Endothelial cell of umbilical vein (primary cell): ENCODE measurements at regions not wholly inside any gene's neighbourhood (a gene's known extent, or its start where the extent isn't known, plus 50 kb on each side); places are given as distances from the start of the nearest gene placed in this dataset.

Experiments used
- BruUV-seq: library from RNA; stranded (reverse); fragments of 400-500 nt; replicated peaks from 2 replicates; lab custom pipeline; 2021; lab: Mats Ljungman, UMichigan
- CTCF ChIA-PET: fragments of 300-600, 350-600 bp; sonication (Branson Sonifier 250); formaldehyde crosslinking; loops from one replicate; lab custom pipeline; 2021; ENCODE audit warnings: antibody characterized with exemption, inconsistent platforms; lab: Charles Lee
- POLR2A ChIA-PET: fragments of 300-600, 350-600 bp; sonication (Branson Sonifier 250); formaldehyde crosslinking; loops from one replicate; lab custom pipeline; 2021; ENCODE audit warnings: antibody characterized with exemption, inconsistent platforms; lab: Charles Lee
- DNase-seq: peaks from one replicate; pipeline ENCODE4 v3.0.0-alpha.2; 2011; ENCODE audit warnings: low read depth, low spot score
- FAIRE-seq: peaks from 2 replicates; lab custom pipeline; 2011; peaks lifted over from hg19 to GRCh38; lab: Jason Lieb, UNC
- H2AFZ ChIP-seq: 2 replicates; pipeline ENCODE4 v1.6.0; 2012; ENCODE audit warnings: low read depth, low read length, control low read depth, inconsistent platforms
- H3K27ac ChIP-seq: 2 replicates; pipeline ENCODE4 v1.5.1; 2011; ENCODE audit warnings: low read depth, mild to moderate bottlenecking, control low read depth, low read length, moderate library complexity; ENCODE audit not compliant: insufficient read depth
- H3K27me3 ChIP-seq, 2 experiments: 2 replicates each; pipeline versions ENCODE4 v1.6.0 to v1.6.1; 2011; ENCODE audit warnings: low read length in 2 of 2, mixed read lengths in 1 of 2; ENCODE audit not compliant: control insufficient read depth in 2 of 2, insufficient read depth in 2 of 2
- H3K36me3 ChIP-seq, 2 experiments: 2 replicates in 1 of 2; 3 replicates in 1 of 2; pipeline ENCODE4 v1.5.1; 2011; ENCODE audit warnings: low read length in 2 of 2, mild to moderate bottlenecking in 1 of 2, moderate library complexity in 1 of 2; ENCODE audit not compliant: control insufficient read depth in 2 of 2, insufficient read depth in 2 of 2; ENCODE audit errors: extremely low read depth in 1 of 2
- H3K4me1 ChIP-seq: 3 replicates; pipeline ENCODE4 v1.5.1; 2011; ENCODE audit warnings: mild to moderate bottlenecking, low read length; ENCODE audit not compliant: control insufficient read depth, insufficient read depth; ENCODE audit errors: extremely low read depth
- H3K4me2 ChIP-seq: 2 replicates; pipeline ENCODE4 v1.6.1; 2011; ENCODE audit warnings: low read length, control low read depth, mixed read lengths; ENCODE audit not compliant: insufficient read depth
- H3K4me3 ChIP-seq, 3 experiments: fragments of 200-600 bp in 1 of 3; sonication (generic), shearing (Covaris generic) in 1 of 3; replicated peaks in 1 of 3; 2 replicates each; pipeline ENCODE4 v1.5.1; 2011 to 2016; ENCODE audit warnings: control low read depth in 3 of 3, low read length in 3 of 3, mild to moderate bottlenecking in 2 of 3, inconsistent platforms in 1 of 3, low read depth in 1 of 3, moderate library complexity in 1 of 3; ENCODE audit not compliant: insufficient read depth in 1 of 3
- H3K79me2 ChIP-seq: 2 replicates; pipeline ENCODE4 v1.6.0; 2012; ENCODE audit warnings: low read length, inconsistent platforms; ENCODE audit not compliant: control insufficient read depth, insufficient read depth
- H3K9ac ChIP-seq: replicated peaks from 2 replicates; pipeline ENCODE3; 2011; ENCODE audit warnings: low read length, control low read depth; ENCODE audit not compliant: insufficient read depth; ENCODE audit errors: extremely low read depth
- H3K9me1 ChIP-seq: replicated peaks from 3 replicates; pipeline ENCODE4 v1.6.0; 2011; ENCODE audit warnings: mild to moderate bottlenecking, low read length; ENCODE audit not compliant: control insufficient read depth, insufficient read depth; ENCODE audit errors: extremely low read depth
- H3K9me3 ChIP-seq: replicated peaks from 2 replicates; pipeline ENCODE4 v1.5.1; 2012; ENCODE audit warnings: low read length, inconsistent platforms; ENCODE audit not compliant: control insufficient read depth, insufficient read depth
- H4K20me1 ChIP-seq: replicated peaks from 2 replicates; pipeline ENCODE3; 2011; ENCODE audit warnings: mild to moderate bottlenecking, low read length; ENCODE audit not compliant: control insufficient read depth, insufficient read depth; ENCODE audit errors: extremely low read depth
- EZH2 ChIP-seq: IDR thresholded peaks from 2 replicates; pipeline ENCODE4 v1.6.1; 2012; ENCODE audit warnings: borderline replicate concordance, low read depth, mild to moderate bottlenecking, moderate library complexity, low read length, inconsistent platforms; ENCODE audit not compliant: severe bottlenecking
- FOS ChIP-seq: IDR thresholded peaks from 2 replicates; pipeline ENCODE4 v1.6.1; 2011; ENCODE audit warnings: mild to moderate bottlenecking, low read length, moderate library complexity, borderline replicate concordance; ENCODE audit not compliant: insufficient read depth
- GATA2 ChIP-seq: IDR thresholded peaks from 2 replicates; pipeline ENCODE4 v1.7.0; 2011; ENCODE audit warnings: low read depth, mild to moderate bottlenecking, moderate library complexity, mixed read lengths, low read length; ENCODE audit not compliant: insufficient read length, insufficient read depth
- JUN ChIP-seq: IDR thresholded peaks from 2 replicates; pipeline ENCODE4 v1.6.1; 2011; ENCODE audit warnings: borderline replicate concordance, low read depth; ENCODE audit not compliant: insufficient read length, insufficient read depth
- MAX ChIP-seq: IDR thresholded peaks from 2 replicates; pipeline ENCODE4 v1.6.1; 2011; ENCODE audit not compliant: insufficient read depth, insufficient read length
- MYC ChIP-seq: IDR thresholded peaks from one replicate; pipeline ENCODE4 v1.6.1; 2011; ENCODE audit warnings: mild to moderate bottlenecking, low read depth, low read length
- POLR2A ChIP-seq: IDR thresholded peaks from 2 replicates; pipeline ENCODE4 v1.6.1; 2012; ENCODE audit warnings: low read depth, mild to moderate bottlenecking, control low read depth, low read length
- POLR2AphosphoS5 ChIP-seq: IDR thresholded peaks from 2 replicates; pipeline ENCODE4 v1.6.1; 2012; ENCODE audit warnings: low read depth, mild to moderate bottlenecking, control low read depth, low read length, moderate library complexity; ENCODE audit not compliant: insufficient read depth
- dilution Hi-C: fragments of 300-500 bp; cut with MboI; formaldehyde crosslinking; loops from one replicate; pipeline ENCODE4 v1.15.0; 2019; ENCODE audit warnings: low sequenced_read_pairs; ENCODE audit not compliant: extremely low pct_ligation_motif_present
- intact Hi-C: fragments of 100-400 bp; cut with micrococcal nuclease; formaldehyde crosslinking; loops from one replicate; pipeline ENCODE4 v1.10.0; 2022
- TF ChIP-seq, protein P1 (sequence below), 2 donors: IDR thresholded peaks; 1 replicate in 1 of 2; 2 replicates in 1 of 2; pipeline ENCODE4 v1.5.1; 2011; ENCODE audit warnings: low read length in 2 of 2, mild to moderate bottlenecking in 2 of 2, moderate library complexity in 2 of 2, control low read depth in 1 of 2, inconsistent platforms in 1 of 2, low read depth in 1 of 2; ENCODE audit not compliant: insufficient read depth in 1 of 2; ENCODE audit errors: extremely low read depth in 1 of 2

- H3K4me2 ChIP-seq = no peak overlapping the region
- no peaks in the 10 kb centered on the region for H3K4me1 ChIP-seq
- H3K4me3 ChIP-seq = no peak overlapping the region
- no TSS peak for BruUV-seq
- H3K9ac ChIP-seq = no peak overlapping the region
- H3K27me3 ChIP-seq = no peaks in the 10 kb centered on the region
- no peak for FAIRE-seq
- no peaks in the 10 kb centered on the region for H3K9me1 ChIP-seq
- TF ChIP-seq, protein P1, sequence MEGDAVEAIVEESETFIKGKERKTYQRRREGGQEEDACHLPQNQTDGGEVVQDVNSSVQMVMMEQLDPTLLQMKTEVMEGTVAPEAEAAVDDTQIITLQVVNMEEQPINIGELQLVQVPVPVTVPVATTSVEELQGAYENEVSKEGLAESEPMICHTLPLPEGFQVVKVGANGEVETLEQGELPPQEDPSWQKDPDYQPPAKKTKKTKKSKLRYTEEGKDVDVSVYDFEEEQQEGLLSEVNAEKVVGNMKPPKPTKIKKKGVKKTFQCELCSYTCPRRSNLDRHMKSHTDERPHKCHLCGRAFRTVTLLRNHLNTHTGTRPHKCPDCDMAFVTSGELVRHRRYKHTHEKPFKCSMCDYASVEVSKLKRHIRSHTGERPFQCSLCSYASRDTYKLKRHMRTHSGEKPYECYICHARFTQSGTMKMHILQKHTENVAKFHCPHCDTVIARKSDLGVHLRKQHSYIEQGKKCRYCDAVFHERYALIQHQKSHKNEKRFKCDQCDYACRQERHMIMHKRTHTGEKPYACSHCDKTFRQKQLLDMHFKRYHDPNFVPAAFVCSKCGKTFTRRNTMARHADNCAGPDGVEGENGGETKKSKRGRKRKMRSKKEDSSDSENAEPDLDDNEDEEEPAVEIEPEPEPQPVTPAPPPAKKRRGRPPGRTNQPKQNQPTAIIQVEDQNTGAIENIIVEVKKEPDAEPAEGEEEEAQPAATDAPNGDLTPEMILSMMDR (IDR thresholded peaks at IDR 0.05; ENCODE audit: extremely low read depth in 1 of 2, insufficient read depth in 1 of 2, low read depth in 1 of 2, low read length in 2 of 2) = no peak
- intact Hi-C loops (no loop called here), dilution Hi-C loops (no loop called here)
- no peak overlapping the region for H2AFZ ChIP-seq
- ChIA-PET CTCF (no interaction called here), POLR2A (no interaction called here)
- no peak overlapping the region for H3K27ac ChIP-seq
- H3K79me2 ChIP-seq = no peaks in the 10 kb centered on the region
- H4K20me1 ChIP-seq = no peaks in the 10 kb centered on the region
- H3K36me3 ChIP-seq = no peaks in the 10 kb centered on the region
- no peaks in the 10 kb centered on the region for H3K9me3 ChIP-seq
- DNase-seq = no peak
Measured at GRCh38 chrY:7881696-7882095, 970.1 kb upstream of the AMELY start.

DNA sequence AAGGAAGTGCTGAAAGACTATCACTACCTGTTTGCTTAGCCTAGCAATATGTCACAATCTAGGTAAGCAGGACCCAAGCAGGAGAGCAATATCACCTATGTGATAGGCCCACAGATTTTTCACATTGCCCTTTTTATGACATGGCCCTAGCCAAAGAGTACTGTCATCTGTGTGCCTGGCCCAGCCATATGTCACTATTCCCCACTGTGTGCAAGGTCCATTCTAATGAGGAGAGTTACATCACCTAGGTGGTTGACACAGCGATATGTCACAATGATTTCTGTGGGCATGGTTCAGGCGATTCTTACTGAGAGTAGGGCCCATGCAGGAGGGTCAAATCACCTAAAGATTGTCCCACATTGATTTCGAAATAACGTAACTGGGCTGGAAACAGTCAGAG is 967.7 kb upstream of the AMELY start:
- Histone ChIP-seq H3K4me1 (no peaks in the 10 kb centered on the region), H4K20me1 (no peaks in the 10 kb centered on the region), H3K27me3 (no peaks in the 10 kb centered on the region), H3K9me3 (no peaks in the 10 kb centered on the region), H3K36me3 (no peaks in the 10 kb centered on the region), H3K4me3 (no peak overlapping the region), H3K9me1 (no peaks in the 10 kb centered on the region), H3K4me2 (no peak overlapping the region), H3K27ac (no peak overlapping the region), H3K79me2 (no peaks in the 10 kb centered on the region), H3K9ac (no peak overlapping the region), H2AFZ (no peak overlapping the region)
- no TSS peak for BruUV-seq
- DNase-seq (no peak), FAIRE-seq (no peak)
- ChIA-PET POLR2A (no interaction called here), CTCF (no interaction called here)
- dilution Hi-C loops = no loop called here
- TF ChIP-seq GATA2 = no peak
- TF ChIP-seq MAX = no peak
- TF ChIP-seq, protein P1 (IDR thresholded peaks at IDR 0.05; ENCODE audit: extremely low read depth in 1 of 2, insufficient read depth in 1 of 2, low read depth in 1 of 2, low read length in 2 of 2) = no peak
- TF ChIP-seq FOS = no peak
- TF ChIP-seq EZH2 = no peak
- no peak for TF ChIP-seq POLR2A
- TF ChIP-seq MYC = no peak
- TF ChIP-seq POLR2AphosphoS5 = no peak
- no peak for TF ChIP-seq JUN
- intact Hi-C loops = no loop called here
